COLO668 (cell line): ENCODE measurements at regions not wholly inside any gene's neighbourhood (a gene's known extent, or its start where the extent isn't known, plus 50 kb on each side); places are given as distances from the start of the nearest gene placed in this dataset.

ENCODE experiments used
- DNase-seq: peaks from one replicate; lab custom pipeline; 2025; ENCODE audit not compliant: unreplicated experiment; lab: John Stamatoyannopoulos, UW

- DNase-seq = no peak
Observed at GRCh38 chr7:118013252-118014010, 140.2 kb upstream of the CTTNBP2 start.

- DNase-seq = no peak
Observed at GRCh38 chr7:118022546-118022945, 149.3 kb upstream of the CTTNBP2 start.

- no peak for DNase-seq
Observed at GRCh38 chr7:118026791-118027190, 153.6 kb upstream of the CTTNBP2 start.

- DNase-seq = no peak
Observed at GRCh38 chr7:118028226-118028625, 155.0 kb upstream of the CTTNBP2 start.

GRCh38 chr7:118029826-118030422, 154.0 kb upstream of the LSM8 start:
- DNase-seq = no peak

- no peak for DNase-seq
Observed at GRCh38 chr7:118033273-118033672, 150.7 kb upstream of the LSM8 start.

GRCh38 chr7:118039963-118040489, 143.9 kb upstream of the LSM8 start:
- no peak for DNase-seq

- DNase-seq = no peak
Observed at GRCh38 chr7:118040562-118040961, 143.4 kb upstream of the LSM8 start.

- no peak for DNase-seq
Observed at GRCh38 chr7:118041251-118041878, 142.6 kb upstream of the LSM8 start.

- no peak for DNase-seq
Observed at GRCh38 chr7:118045629-118046028, 138.3 kb upstream of the LSM8 start.

- no peak for DNase-seq
Observed at GRCh38 chr7:118046086-118046485, 137.9 kb upstream of the LSM8 start.

GRCh38 chr7:118046801-118047200, 137.2 kb upstream of the LSM8 start:
- no peak for DNase-seq

GRCh38 chr7:118052336-118052735, 131.6 kb upstream of the LSM8 start:
- no peak for DNase-seq

- DNase-seq = peak; percentile 16
Observed at GRCh38 chr7:118053353-118053752, 130.6 kb upstream of the LSM8 start.

- DNase-seq = no peak
Observed at GRCh38 chr7:118054529-118054928, 129.4 kb upstream of the LSM8 start.

GRCh38 chr7:118055647-118056046, 128.3 kb upstream of the LSM8 start:
- DNase-seq = no peak

- no peak for DNase-seq
Observed at GRCh38 chr7:118057404-118057803, 126.6 kb upstream of the LSM8 start.

GRCh38 chr7:118059209-118059608, 124.8 kb upstream of the LSM8 start:
- DNase-seq = no peak

- DNase-seq = no peak
Observed at GRCh38 chr7:118060692-118061091, 123.3 kb upstream of the LSM8 start.

GRCh38 chr7:118061386-118061785, 122.6 kb upstream of the LSM8 start:
- DNase-seq = no peak

- DNase-seq = no peak
Observed at GRCh38 chr7:118072893-118073674, 110.9 kb upstream of the LSM8 start.
